Putamen (tissue), 1 donor: ENCODE measurements at regions not wholly inside any gene's neighbourhood (a gene's known extent, or its start where the extent isn't known, plus 50 kb on each side); places are given as distances from the start of the nearest gene placed in this dataset.

Source experiments
- DNase-seq: peaks from one replicate; pipeline ENCODE4 v3.0.0-alpha.2; 2016; ENCODE audit warnings: low spot score

GRCh38 chr7:23973264-23973663, 263.2 kb downstream of the STK31 start:
- DNase-seq, result no peak

GRCh38 chr7:23980081-23980480, 270.1 kb downstream of the STK31 start:
- no peak for DNase-seq

- no peak for DNase-seq
Measured at GRCh38 chr7:23981314-23981713, 271.3 kb downstream of the STK31 start.

- no peak for DNase-seq
Measured at GRCh38 chr7:23981758-23982157, 271.7 kb downstream of the STK31 start.

GRCh38 chr7:24005517-24005916, 278.5 kb upstream of the NPY start:
- DNase-seq, result no peak

- no peak for DNase-seq
Measured at GRCh38 chr7:24010495-24010894, 273.5 kb upstream of the NPY start.

GRCh38 chr7:24017519-24017918, 266.5 kb upstream of the NPY start:
- DNase-seq, result no peak

GRCh38 chr7:24018331-24018730, 265.7 kb upstream of the NPY start:
- no peak for DNase-seq

- DNase-seq, result no peak
Measured at GRCh38 chr7:24019841-24020240, 264.1 kb upstream of the NPY start.

GRCh38 chr7:24024276-24025068, 259.5 kb upstream of the NPY start:
- DNase-seq, result no peak

GRCh38 chr7:24025094-24025493, 258.9 kb upstream of the NPY start:
- no peak for DNase-seq

GRCh38 chr7:24025765-24026164, 258.2 kb upstream of the NPY start:
- no peak for DNase-seq

- DNase-seq, result no peak
Measured at GRCh38 chr7:24026351-24026750, 257.6 kb upstream of the NPY start.

GRCh38 chr7:24029068-24029467, 254.9 kb upstream of the NPY start:
- DNase-seq, result no peak

- DNase-seq, result no peak
Measured at GRCh38 chr7:24034251-24034650, 249.7 kb upstream of the NPY start.

GRCh38 chr7:24035366-24036032, 248.5 kb upstream of the NPY start:
- DNase-seq, result no peak

- no peak for DNase-seq
Measured at GRCh38 chr7:24036033-24036412, 248.0 kb upstream of the NPY start.

GRCh38 chr7:24038993-24039392, 245.0 kb upstream of the NPY start:
- no peak for DNase-seq

- DNase-seq, result no peak
Measured at GRCh38 chr7:24039991-24040624, 243.9 kb upstream of the NPY start.

- no peak for DNase-seq
Measured at GRCh38 chr7:24042028-24042427, 242.0 kb upstream of the NPY start.

- DNase-seq, result no peak
Measured at GRCh38 chr7:24049296-24049695, 234.7 kb upstream of the NPY start.

GRCh38 chr7:24050991-24051560, 232.9 kb upstream of the NPY start:
- DNase-seq, result no peak

- no peak for DNase-seq
Measured at GRCh38 chr7:24051651-24052050, 232.3 kb upstream of the NPY start.
